ENCODE measurements at regions not wholly inside any gene's neighbourhood (a gene's known extent, or its start where the extent isn't known, plus 50 kb on each side); places are given as distances from the start of the nearest gene placed in this dataset.

DNA sequence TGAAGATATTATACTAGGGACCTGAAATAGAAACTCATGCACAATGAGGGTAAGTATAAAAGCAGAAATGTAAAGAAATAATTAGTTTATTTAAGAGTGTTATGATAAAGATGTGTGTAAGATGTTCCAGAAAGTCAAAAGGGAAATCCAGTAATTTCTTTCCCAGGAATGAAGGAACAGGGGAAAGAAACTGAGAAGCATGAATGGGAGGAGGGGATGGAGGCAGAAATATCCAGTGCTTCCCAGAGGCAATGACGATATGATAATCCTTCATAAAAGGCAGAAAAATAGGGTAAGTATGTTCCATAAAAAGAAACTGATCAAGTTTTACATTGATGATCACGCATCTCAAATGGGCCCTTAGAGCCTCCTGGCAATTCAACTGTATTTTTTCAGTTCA, 120.7 kb upstream of the LPAR1 start:
- no peak for TF ChIP-seq ZFP30 (CRISPR knock-in tag; IDR thresholded peaks at IDR 0.05)
- TF ChIP-seq ARNTL (CRISPR knock-in tag; IDR thresholded peaks at IDR 0.05; ENCODE audit: borderline replicate concordance, low read depth) = no peak
- no peak for TF ChIP-seq TOX (CRISPR knock-in tag; IDR thresholded peaks at IDR 0.05; ENCODE audit: borderline replicate concordance)
- TF ChIP-seq BACH2 (CRISPR knock-in tag; IDR thresholded peaks at IDR 0.05; ENCODE audit: borderline replicate concordance) = no peak
- no peak for TF ChIP-seq ZFP3 (CRISPR knock-in tag; IDR thresholded peaks at IDR 0.05)
- TF ChIP-seq ZC3H10 (CRISPR knock-in tag; IDR thresholded peaks at IDR 0.05) = no peak

Data from SK-N-SH treated with all-trans-retinoic acid at 6 μM for 48 hours (cell line).